HG03108 (cell line): ENCODE measurements at regions not wholly inside any gene's neighbourhood (a gene's known extent, or its start where the extent isn't known, plus 50 kb on each side); places are given as distances from the start of the nearest gene placed in this dataset.

ENCODE experiments used
- ATAC-seq: cut with Tn5 transposase; IDR thresholded peaks from one replicate; pipeline ENCODE4 v1.9.1; 2021; ENCODE audit warnings: moderate library complexity; ENCODE audit not compliant: unreplicated experiment

- ATAC-seq, result no peak
Observed at GRCh38 chr2:118479020-118479419, 368.4 kb downstream of the EN1 start.

GRCh38 chr2:118477111-118477862 is 370.2 kb downstream of the EN1 start:
- ATAC-seq, result no peak

GRCh38 chr2:118475622-118476205 is 371.7 kb downstream of the EN1 start:
- no peak for ATAC-seq

DNA sequence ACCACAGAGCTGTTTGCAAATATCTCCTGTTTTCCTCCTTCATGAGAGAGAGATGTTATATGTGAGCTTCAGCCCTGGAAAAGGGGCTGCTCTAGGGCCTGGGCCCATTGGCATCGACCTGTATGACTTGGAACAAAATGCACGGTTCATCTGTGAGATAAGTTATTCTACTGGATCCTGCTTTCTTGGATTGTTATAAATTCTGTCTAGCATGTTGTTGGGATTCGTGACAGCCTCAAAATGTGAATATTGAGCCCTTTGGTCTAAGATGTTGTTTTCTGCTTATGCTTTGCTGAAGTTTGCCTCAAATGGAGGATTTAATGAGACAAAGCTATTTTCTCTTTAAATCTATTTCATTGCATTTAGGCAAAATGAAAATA is 372.9 kb downstream of the EN1 start:
- ATAC-seq, result no peak

GRCh38 chr2:118473846-118474540 is 373.5 kb downstream of the EN1 start:
- ATAC-seq, result no peak

DNA sequence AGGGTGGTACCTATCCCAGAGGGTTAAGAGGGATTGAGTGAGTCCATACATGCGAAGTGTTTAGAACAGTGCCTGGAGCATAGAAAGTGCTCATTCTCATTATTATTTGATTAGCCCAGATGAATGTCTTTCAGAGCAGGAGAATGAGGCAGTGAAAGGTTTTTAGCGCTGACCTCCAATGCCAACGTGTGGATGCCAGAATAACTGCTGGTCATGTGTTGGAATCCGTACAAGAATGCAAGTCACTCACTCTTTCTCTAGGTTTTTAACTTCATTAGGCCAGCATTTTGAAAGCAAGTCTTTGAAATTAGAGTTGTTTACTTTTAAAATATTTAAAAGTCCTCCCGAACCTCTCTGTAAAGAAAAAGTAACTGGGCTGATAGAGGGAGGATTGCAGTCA is 374.2 kb downstream of the EN1 start:
- ATAC-seq, result no peak

DNA sequence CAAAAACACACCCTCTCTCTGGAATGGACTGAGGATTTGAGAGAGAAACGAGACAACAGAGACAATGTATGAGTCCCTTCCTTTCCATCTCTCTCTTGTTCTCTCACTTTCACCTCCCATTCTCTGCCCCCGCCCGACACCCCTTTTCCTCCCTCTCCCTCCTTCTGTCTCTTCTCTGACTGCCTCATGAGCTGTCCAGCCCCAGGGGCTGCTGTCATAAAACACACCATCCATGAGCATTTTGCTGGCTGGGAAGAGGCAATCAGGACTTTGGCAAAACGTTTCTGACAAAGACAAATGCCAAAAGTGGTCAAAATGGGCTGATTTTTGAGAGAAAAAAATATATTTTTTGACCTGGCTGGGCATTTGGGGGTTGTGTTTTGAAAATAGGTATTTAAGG is 377.2 kb downstream of the EN1 start:
- no peak for ATAC-seq

DNA sequence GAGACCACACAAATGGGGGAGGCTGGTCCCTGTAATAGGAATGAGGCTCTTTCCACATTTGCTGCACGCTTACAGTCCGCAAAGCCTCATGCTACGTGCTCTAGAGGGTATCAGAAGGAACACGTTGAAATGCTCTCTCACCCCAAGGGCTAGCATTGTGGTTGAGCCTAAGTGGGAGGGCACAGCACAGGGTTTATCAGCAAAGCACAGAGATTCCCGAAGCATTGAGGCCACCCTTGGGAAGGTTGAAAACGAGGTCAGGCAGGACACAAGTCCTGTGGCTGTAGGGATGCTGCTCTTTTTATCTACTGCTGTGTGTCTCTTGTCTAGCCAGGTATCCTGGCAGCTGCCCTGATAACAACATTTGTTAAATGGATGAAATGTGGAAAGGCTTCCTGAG is 378.3 kb downstream of the EN1 start:
- no peak for ATAC-seq

DNA sequence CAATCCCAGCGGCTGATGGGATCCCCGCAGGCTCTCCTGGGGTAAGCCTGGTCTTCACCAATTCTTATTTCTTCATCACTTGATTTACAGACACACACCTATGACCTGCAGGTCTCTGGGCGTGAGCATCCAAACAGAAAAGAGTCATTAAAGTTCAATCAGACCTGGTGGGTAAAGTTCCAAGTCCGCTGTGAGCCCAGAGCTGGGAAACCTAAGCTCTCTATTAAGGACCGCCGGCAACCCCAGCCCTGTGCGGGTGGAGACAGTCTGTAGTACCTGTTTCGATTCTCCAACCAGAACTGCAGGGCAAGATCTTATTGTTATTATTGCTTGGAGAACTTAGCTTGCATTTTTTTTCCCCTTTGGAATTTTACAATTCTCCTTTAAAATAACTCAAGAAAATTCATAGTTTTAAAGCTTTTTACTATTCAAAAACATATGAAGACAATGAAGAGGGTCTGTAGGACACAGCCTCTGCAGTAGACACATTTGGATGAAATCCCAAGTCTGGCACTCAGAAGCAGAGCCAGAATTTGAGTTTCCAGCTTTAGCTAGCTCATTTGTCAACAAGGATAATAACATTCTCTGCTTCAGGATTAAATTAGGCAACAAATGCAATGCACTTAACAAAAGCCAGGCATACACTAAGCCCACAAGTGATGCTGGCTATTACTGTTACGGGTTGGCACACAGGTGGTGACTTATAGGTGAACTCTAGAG is 376.4 kb downstream of the INSIG2 start:
- no peak for ATAC-seq

DNA sequence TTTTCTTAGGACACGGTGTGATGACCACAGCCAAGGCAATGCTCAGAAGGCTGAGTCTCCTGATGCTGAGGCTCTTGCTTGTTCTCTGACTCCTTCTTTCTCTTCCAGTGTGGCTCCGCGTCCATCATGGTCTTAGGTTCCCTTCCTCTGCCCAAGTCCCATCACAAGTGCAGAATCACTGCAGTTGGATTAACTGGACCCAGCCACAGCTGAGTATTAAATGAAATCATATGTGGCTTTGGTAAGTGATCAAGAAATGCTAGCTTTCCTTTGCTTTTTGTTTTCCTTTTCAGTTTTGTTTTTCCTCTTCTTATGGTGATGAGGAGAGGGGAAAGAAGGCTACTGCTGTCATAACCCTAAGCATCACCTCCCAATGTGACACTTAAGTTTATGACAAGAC is 375.8 kb downstream of the INSIG2 start:
- no peak for ATAC-seq

DNA sequence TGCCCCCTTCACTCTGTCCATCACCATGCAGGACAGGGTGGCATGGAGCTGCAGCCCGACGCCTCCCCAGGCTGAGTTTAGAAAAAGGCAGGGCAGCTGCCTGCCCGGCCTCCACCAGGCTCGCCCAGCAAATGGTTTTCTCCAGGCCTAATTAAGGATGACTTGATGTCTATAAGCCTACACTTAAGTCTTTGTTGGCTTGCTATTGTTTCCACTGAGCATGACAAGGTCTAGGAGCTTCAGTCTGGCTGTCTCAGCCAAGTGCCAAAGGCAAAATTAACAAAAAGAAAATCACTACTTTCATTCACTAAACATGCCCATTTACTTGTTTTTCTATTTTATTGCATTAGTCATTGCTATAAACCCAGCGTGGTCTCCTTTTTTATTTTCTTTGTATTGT is 372.2 kb downstream of the INSIG2 start:
- no peak for ATAC-seq

- no peak for ATAC-seq
Observed at GRCh38 chr2:118459426-118459825, 371.2 kb downstream of the INSIG2 start.

GRCh38 chr2:118457951-118458350 is 369.7 kb downstream of the INSIG2 start:
- no peak for ATAC-seq

- ATAC-seq, result no peak
Observed at GRCh38 chr2:118449401-118449800, 361.1 kb downstream of the INSIG2 start.

DNA sequence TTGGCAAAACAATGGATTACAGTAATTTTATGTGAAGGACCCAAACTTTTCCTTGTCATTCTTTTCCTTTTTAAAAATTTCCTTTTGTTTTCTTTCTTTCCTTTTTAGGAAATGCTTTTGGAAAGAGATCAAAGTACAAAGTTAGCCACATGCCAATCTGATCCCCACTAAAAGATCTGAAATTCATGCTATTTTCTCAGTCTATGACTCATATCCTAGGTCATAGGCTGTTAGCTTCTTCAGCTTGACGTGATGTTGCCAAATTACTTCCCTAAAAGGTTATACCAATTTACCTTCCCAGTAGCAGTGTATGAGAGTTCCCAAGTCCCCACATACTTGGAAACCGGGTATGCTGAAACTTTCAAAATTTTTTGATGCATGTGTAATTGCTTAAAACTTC is 355.3 kb downstream of the INSIG2 start:
- ATAC-seq, result no peak

DNA sequence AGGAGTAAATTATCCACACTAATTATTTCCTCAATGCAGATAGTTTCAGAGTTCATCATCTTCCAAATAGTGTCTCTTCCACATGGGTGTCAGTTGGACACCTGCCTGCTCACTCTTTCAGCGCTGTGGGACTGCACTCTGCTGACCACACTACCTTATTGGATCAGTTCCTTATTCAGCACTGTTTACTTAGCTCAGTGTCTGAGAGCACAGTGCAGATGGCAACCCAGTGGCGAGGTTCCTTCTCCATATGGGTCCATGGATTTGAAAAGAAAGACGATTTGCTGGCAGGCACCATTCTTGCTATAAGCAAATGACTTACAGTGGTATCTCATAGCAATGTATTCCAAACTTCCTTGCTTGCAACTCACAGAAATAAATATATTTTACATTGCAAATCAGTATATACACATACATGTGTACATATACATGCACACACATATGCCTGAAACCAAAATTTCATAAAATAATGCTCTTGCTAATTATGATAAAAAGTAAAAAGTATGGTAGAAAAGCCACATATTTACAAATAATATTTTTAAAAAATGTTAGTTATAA is 354.8 kb downstream of the INSIG2 start:
- no peak for ATAC-seq

DNA sequence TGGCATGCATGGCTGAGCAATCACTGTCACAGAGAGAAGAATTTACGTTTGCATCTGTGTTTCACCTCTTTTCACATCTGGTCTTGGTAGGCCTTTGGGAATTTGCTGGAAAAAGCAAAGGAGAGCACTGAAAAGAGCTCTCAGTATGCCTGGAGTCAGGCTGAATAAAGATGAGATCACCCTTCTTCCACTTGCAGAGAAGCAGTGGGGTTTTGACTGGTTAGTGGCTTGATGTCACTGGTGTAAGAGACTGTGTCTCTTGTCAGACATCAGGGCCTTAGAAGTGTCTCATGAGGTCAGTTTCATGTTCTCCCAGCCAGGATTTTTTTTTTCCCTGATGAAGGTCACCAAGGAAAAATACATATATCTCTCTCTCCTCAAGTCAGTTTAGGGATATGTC is 353.8 kb downstream of the INSIG2 start:
- no peak for ATAC-seq

DNA sequence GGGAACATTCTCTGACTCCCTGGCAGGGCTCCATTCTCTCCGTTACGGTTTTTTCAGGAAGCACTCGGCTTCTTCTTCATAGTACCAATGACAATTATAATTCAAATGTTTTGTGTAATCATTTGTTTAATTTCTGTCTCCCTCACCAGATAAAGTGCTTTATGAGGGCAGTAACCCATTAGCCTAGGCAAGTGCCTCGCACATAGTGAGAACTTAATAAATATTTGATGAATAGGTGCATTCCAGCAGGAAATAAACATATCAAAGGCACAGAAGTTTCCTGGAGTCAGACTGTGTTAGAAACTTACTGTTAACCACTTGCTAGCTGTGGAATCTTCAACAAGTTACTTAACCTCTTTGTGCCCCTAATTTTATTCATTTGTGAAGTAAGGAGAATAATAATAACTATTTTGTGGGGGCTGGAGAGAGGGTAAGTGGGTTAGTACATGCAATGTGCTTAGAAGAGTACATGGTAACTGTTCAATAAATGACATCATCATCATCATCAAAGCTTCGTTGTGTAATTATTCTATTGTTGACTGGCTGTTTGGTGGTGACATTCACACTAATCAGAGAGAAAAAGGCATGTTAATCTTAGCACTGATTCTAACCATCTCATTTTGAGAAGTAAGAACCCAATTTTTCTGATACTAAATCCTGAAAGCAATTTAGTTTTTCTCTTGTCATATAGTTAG is 352.3 kb downstream of the INSIG2 start:
- no peak for ATAC-seq

GRCh38 chr2:118437501-118437900 is 349.2 kb downstream of the INSIG2 start:
- ATAC-seq, result no peak

DNA sequence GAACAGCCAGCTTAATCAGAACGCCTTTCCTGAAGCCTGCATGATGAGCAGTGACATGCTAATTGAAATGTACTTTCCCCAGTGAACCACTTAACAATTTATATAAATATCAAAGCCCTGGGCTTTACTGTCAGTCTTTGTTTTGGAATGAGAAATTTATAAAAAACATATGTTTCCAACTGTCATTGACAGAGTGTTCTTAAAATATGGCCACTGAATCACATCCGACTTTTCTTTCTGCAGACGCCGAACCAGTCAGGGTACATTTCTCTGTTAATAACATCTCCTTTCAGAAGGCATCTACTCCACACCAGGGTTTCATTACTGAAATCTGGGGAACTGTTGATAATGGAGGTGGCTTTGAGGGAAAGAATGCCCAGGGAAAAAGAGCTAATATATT is 343.7 kb downstream of the INSIG2 start:
- ATAC-seq, result no peak

DNA sequence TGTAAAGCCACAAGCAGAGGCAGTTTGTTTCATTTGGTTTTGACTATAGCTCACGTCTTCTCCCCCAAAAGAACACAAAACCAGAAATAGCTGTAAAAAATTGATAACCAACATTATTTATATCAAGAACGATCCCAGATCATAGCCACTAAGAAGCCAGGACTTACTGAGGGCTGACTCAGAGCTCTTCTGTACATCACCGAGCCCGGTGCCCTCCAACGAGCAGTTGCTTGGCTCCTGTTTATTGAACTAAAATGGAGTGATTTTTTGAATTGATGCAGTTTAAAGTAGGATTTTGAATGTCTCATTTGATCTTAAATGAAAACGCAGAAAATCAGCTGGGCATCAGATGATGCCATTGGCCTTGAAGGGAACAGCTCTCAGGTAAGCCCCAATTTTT is 343.3 kb downstream of the INSIG2 start:
- ATAC-seq, result no peak
